HepG2 (cell line): ENCODE measurements at regions not wholly inside any gene's neighbourhood (a gene's known extent, or its start where the extent isn't known, plus 50 kb on each side); places are given as distances from the start of the nearest gene placed in this dataset.

Source experiments
- AGO1 ChIP-seq: fragments of 200-400 bp; formaldehyde crosslinking; IDR thresholded peaks from 2 replicates; pipeline ENCODE4 v1.6.1; 2017; ENCODE audit warnings: mild to moderate bottlenecking, low read depth, low read length, moderate library complexity; ENCODE audit not compliant: poor library complexity, severe bottlenecking
- CAMTA2 ChIP-seq: sonication (generic); formaldehyde crosslinking; IDR thresholded peaks from 2 replicates; pipeline ENCODE4 v1.4.0; 2020; ENCODE audit warnings: mild to moderate bottlenecking, missing genetic modification reagents, borderline replicate concordance
- GABPB1 ChIP-seq: IDR thresholded peaks from 2 replicates; pipeline ENCODE4 v1.6.1; 2016; ENCODE audit warnings: mild to moderate bottlenecking, missing genetic modification reagents, moderate library complexity, missing compliant biosample characterization
- JUN ChIP-seq: sonication (generic); formaldehyde crosslinking; IDR thresholded peaks from 2 replicates; pipeline ENCODE4 v1.4.0; 2020; ENCODE audit warnings: mild to moderate bottlenecking, missing genetic modification reagents
- JUNB ChIP-seq: sonication (generic); formaldehyde crosslinking; IDR thresholded peaks from 2 replicates; pipeline ENCODE4 v1.8.0; 2022; ENCODE audit warnings: missing genetic modification reagents, mild to moderate bottlenecking, borderline replicate concordance
- KAT7 ChIP-seq: IDR thresholded peaks from 2 replicates; pipeline ENCODE4 v1.6.1; 2018; ENCODE audit warnings: borderline replicate concordance, missing compliant biosample characterization
- KDM5A ChIP-seq: fragments of 200-600 bp; sonication (generic); IDR thresholded peaks from 2 replicates; pipeline ENCODE4 v1.7.0; 2018; ENCODE audit warnings: antibody characterized with exemption, mild to moderate bottlenecking, low read length, borderline replicate concordance
- MAX ChIP-seq: IDR thresholded peaks from 2 replicates; pipeline ENCODE4 v1.6.1; 2012; ENCODE audit warnings: inconsistent platforms
- NFATC3 ChIP-seq: sonication (generic); formaldehyde crosslinking; IDR thresholded peaks from 2 replicates; pipeline ENCODE4 v1.5.1; 2020; ENCODE audit warnings: mild to moderate bottlenecking, missing genetic modification reagents
- NFYB ChIP-seq: sonication (generic); formaldehyde crosslinking; IDR thresholded peaks from 2 replicates; pipeline ENCODE4 v1.4.0; 2020; ENCODE audit warnings: missing genetic modification reagents
- RARG ChIP-seq: sonication (generic); formaldehyde crosslinking; IDR thresholded peaks from 2 replicates; pipeline ENCODE4 v1.4.0; 2020; ENCODE audit warnings: low read depth, mild to moderate bottlenecking, missing genetic modification reagents
- SCMH1 ChIP-seq: sonication (generic); formaldehyde crosslinking; IDR thresholded peaks from 2 replicates; pipeline ENCODE4 v1.9.0; 2021; ENCODE audit warnings: missing genetic modification reagents, mild to moderate bottlenecking, borderline replicate concordance
- THAP11 ChIP-seq: IDR thresholded peaks from 2 replicates; pipeline ENCODE4 v1.6.1; 2016; ENCODE audit warnings: missing biosample characterization, missing genetic modification reagents
- TMF1 ChIP-seq: sonication (generic); formaldehyde crosslinking; IDR thresholded peaks from 2 replicates; pipeline ENCODE4 v1.8.1; 2022; ENCODE audit warnings: low read depth, missing genetic modification reagents
- TRIM22 ChIP-seq: fragments of 450-650 bp; IDR thresholded peaks from 2 replicates; pipeline ENCODE4 v1.6.1; 2017
- ZC3H13 ChIP-seq: sonication (generic); formaldehyde crosslinking; IDR thresholded peaks from 2 replicates; pipeline ENCODE4 v1.8.1; 2023; ENCODE audit warnings: mild to moderate bottlenecking, missing genetic modification reagents, moderate library complexity
- ZFYVE20 ChIP-seq: sonication (generic); formaldehyde crosslinking; IDR thresholded peaks from 2 replicates; pipeline ENCODE4 v1.8.0; 2023; ENCODE audit warnings: low read depth, mild to moderate bottlenecking, moderate library complexity, missing genetic modification reagents, borderline replicate concordance
- ZNF121 ChIP-seq: sonication (generic); formaldehyde crosslinking; IDR thresholded peaks from 2 replicates; pipeline ENCODE4 v1.5.0; 2020; ENCODE audit warnings: mild to moderate bottlenecking, missing genetic modification reagents
- ZNF180 ChIP-seq: sonication (generic); formaldehyde crosslinking; IDR thresholded peaks from 2 replicates; pipeline ENCODE4 v1.4.0; 2020; ENCODE audit warnings: low read depth, missing genetic modification reagents, borderline replicate concordance
- ZNF350 ChIP-seq: sonication (generic); formaldehyde crosslinking; IDR thresholded peaks from 2 replicates; pipeline ENCODE4 v1.4.0; 2020; ENCODE audit warnings: mild to moderate bottlenecking, low read depth, missing genetic modification reagents, borderline replicate concordance
- ZNF782 ChIP-seq: sonication (generic); formaldehyde crosslinking; IDR thresholded peaks from 2 replicates; pipeline ENCODE4 v1.4.0; 2020; ENCODE audit warnings: missing genetic modification reagents, mild to moderate bottlenecking, borderline replicate concordance
- TF ChIP-seq, protein P1 (sequence below): sonication (generic); formaldehyde crosslinking; IDR thresholded peaks from 2 replicates; pipeline ENCODE4 v1.5.0; 2020; ENCODE audit warnings: missing genetic modification reagents
- TF ChIP-seq, protein P2 (sequence below): sonication (generic); formaldehyde crosslinking; IDR thresholded peaks from 2 replicates; pipeline ENCODE4 v1.4.0; 2020; ENCODE audit warnings: mild to moderate bottlenecking, missing genetic modification reagents, borderline replicate concordance

DNA sequence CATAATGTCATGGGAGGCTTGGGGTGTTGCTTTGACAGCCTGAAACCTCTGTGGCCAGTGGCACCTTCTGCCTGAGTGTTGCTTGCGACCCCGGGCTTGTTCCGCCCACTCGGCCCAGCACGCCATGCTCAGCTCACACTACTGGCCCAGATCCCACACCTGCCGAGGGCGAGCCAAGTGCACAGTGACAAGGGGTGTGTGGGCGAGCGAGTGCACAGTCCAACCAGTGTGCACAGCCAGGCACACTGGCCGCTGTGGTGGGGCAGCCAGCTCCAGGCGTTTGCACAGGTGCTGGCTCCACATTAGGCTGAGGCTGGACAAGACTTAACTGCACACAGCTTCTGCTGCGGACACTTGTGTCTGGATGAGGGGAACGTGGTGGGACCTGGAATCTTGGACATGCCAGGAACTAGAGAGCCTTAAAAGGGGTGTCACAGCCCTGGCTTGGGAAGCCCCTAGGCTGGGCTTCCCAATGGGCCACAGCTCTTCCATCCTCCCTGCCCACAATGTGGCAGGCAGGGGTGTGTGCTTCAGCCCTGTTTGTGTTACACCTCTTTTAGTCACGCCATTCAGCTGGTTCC is 609.2 kb upstream of the FOXG1 start (continued):
- TF ChIP-seq KDM5A (no peak), ZC3H13 (CRISPR knock-in tag) (no peak), ZNF782 (no peak), JUN (CRISPR knock-in tag) (no peak), ZNF180 (CRISPR knock-in tag) (no peak), THAP11 (CRISPR knock-in tag) (no peak), GABPB1 (no peak), AGO1 (no peak), TRIM22 (no peak), JUNB (CRISPR knock-in tag) (no peak), NFYB (CRISPR knock-in tag) (no peak), TMF1 (no peak), ZNF350 (CRISPR knock-in tag) (no peak), ZNF121 (CRISPR knock-in tag) (no peak), KAT7 (no peak), RARG (CRISPR knock-in tag) (no peak), SCMH1 (CRISPR knock-in tag) (no peak), MAX (peak; percentile 24; the same call in 1 of the 2 replicates), NFATC3 (CRISPR knock-in tag) (no peak), CAMTA2 (CRISPR knock-in tag) (0 out of 2 replicates have a peak, but pooled peaks have one; percentile 36), ZFYVE20 (CRISPR knock-in tag) (no peak)
- TF ChIP-seq, protein P1, sequence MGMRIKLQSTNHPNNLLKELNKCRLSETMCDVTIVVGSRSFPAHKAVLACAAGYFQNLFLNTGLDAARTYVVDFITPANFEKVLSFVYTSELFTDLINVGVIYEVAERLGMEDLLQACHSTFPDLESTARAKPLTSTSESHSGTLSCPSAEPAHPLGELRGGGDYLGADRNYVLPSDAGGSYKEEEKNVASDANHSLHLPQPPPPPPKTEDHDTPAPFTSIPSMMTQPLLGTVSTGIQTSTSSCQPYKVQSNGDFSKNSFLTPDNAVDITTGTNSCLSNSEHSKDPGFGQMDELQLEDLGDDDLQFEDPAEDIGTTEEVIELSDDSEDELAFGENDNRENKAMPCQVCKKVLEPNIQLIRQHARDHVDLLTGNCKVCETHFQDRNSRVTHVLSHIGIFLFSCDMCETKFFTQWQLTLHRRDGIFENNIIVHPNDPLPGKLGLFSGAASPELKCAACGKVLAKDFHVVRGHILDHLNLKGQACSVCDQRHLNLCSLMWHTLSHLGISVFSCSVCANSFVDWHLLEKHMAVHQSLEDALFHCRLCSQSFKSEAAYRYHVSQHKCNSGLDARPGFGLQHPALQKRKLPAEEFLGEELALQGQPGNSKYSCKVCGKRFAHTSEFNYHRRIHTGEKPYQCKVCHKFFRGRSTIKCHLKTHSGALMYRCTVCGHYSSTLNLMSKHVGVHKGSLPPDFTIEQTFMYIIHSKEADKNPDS (CRISPR knock-in tag) = no peak
- TF ChIP-seq, protein P2, sequence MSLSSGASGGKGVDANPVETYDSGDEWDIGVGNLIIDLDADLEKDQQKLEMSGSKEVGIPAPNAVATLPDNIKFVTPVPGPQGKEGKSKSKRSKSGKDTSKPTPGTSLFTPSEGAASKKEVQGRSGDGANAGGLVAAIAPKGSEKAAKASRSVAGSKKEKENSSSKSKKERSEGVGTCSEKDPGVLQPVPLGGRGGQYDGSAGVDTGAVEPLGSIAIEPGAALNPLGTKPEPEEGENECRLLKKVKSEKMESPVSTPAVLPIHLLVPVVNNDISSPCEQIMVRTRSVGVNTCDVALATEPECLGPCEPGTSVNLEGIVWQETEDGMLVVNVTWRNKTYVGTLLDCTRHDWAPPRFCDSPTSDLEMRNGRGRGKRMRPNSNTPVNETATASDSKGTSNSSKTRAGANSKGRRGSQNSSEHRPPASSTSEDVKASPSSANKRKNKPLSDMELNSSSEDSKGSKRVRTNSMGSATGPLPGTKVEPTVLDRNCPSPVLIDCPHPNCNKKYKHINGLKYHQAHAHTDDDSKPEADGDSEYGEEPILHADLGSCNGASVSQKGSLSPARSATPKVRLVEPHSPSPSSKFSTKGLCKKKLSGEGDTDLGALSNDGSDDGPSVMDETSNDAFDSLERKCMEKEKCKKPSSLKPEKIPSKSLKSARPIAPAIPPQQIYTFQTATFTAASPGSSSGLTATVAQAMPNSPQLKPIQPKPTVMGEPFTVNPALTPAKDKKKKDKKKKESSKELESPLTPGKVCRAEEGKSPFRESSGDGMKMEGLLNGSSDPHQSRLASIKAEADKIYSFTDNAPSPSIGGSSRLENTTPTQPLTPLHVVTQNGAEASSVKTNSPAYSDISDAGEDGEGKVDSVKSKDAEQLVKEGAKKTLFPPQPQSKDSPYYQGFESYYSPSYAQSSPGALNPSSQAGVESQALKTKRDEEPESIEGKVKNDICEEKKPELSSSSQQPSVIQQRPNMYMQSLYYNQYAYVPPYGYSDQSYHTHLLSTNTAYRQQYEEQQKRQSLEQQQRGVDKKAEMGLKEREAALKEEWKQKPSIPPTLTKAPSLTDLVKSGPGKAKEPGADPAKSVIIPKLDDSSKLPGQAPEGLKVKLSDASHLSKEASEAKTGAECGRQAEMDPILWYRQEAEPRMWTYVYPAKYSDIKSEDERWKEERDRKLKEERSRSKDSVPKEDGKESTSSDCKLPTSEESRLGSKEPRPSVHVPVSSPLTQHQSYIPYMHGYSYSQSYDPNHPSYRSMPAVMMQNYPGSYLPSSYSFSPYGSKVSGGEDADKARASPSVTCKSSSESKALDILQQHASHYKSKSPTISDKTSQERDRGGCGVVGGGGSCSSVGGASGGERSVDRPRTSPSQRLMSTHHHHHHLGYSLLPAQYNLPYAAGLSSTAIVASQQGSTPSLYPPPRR = no peak
